Brain pericyte (primary cell): ENCODE measurements at regions not wholly inside any gene's neighbourhood (a gene's known extent, or its start where the extent isn't known, plus 50 kb on each side); places are given as distances from the start of the nearest gene placed in this dataset.

Experiments
- DNase-seq: peaks from one replicate; pipeline ENCODE4 v3.0.0-alpha.2; 2012; ENCODE audit warnings: low read depth, low spot score

- DNase-seq: no peak
Observed at GRCh38 chr16:73605309-73605708, 557.4 kb upstream of the ZFHX3 start.

DNA sequence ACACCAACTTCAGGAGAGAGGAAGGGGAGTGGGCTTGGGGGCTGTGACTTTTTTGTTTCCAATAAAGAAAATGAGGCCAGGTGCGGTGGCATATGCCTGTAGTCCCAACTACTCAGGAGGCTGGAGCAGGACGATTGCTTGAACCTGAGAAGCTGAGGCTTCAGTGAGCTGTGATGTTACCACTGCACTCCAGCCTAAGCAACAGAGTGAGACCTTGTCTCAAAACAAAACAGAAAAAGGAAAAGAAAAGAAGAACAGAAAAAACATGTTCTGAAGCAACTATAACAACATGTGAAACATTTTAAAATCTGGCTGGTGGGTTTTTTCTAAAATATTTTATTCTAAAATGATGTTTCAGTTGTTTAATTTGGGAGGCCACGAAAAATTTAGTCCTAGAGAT is 554.0 kb upstream of the ZFHX3 start:
- no peak for DNase-seq

GRCh38 chr16:73599870-73600269 is 551.9 kb upstream of the ZFHX3 start:
- DNase-seq: no peak

DNA sequence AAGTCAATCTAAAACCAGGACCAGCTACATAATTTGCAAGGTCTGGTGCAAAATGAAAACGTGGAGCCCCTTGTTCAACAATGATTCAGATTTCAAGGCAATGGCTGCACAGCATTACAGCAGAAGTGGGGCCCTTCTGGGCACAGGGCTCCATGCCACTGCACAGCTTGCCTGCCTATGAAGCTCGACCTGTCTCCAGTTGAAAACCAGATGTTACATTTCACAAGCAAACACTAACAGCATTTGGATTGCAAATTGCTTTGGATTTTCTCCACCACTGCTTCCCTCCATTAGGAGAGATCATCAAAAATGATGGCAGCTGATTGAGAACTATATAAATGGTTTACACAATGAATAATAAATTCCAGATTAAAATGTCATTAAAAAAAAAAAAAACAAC is 551.4 kb upstream of the ZFHX3 start:
- no peak for DNase-seq

DNA sequence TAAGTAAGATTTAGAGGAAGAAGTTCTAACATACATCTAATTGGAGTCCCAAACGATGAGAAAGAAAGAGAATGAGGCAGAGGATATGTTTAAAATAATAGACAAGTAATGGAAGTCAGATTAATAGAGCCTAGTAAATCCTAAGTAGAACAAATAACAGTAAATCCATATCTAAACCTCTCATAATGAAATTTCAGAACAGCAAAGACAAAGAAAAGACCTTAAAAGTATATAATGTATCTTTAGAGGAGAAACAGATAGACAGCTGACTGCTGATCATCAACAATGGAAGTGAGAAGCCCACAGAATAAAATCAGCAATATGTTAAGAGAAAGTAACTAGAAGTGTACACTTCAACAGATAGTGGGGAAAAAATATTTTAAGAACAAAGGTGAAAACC is 536.2 kb upstream of the ZFHX3 start:
- DNase-seq: no peak

DNA sequence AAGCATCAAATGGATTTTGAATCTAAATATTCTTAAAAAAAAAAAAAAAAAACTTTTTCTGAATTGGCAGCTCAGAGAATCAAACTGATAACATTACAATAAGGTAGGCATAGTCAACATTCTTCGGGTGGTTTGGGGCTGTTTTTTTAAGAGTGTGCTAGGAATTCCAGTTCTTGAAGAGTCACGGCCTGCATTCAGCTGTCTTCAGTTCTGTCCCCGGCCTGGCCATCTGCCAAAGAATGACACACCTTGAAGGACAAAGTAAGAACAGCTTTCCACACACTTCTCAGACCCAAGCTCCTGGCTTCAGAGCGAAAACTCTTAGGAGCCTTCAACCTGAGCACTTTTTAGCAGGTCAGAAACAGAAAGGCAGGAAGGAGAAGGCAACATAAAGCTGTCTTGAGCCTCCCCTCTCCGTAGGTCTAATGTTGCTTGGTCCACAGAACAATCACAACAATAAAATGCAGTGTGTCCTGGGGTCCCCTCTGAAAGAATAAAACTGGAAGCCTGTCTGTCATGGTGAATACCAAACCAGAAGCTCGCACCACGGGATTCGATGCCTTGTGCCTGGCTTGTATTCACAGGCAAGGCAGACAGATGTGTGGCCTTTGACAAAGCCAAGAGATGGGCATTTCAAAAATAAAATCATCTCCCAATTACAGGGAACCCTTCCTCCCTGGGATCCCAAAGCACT is 524.4 kb upstream of the ZFHX3 start:
- DNase-seq: no peak

GRCh38 chr16:73569266-73569980 is 521.5 kb upstream of the ZFHX3 start:
- no peak for DNase-seq

- no peak for DNase-seq
Observed at GRCh38 chr16:73568769-73569168, 520.8 kb upstream of the ZFHX3 start.

- no peak for DNase-seq
Observed at GRCh38 chr16:73565925-73566324, 518.0 kb upstream of the ZFHX3 start.

DNA sequence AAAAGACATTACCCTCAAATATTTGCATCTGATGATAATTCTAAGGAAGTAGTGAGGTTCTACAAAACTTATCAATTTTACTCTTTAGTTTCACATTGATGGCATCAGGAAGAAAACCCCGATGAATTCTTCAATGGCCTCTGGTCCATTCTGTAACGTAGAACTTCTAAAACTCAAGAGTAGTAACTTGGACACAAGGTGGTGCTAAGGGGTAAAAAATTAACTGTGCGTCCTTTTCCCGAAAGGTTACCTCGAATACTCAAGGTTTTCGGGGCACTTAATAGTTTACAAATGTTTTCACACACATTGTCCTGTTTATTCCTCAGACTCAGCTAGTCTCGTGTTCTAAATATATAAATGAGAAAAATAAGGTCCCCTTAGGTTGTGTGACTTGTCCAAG is 517.3 kb upstream of the ZFHX3 start:
- no peak for DNase-seq

GRCh38 chr16:73563709-73564108 is 515.8 kb upstream of the ZFHX3 start:
- no peak for DNase-seq

DNA sequence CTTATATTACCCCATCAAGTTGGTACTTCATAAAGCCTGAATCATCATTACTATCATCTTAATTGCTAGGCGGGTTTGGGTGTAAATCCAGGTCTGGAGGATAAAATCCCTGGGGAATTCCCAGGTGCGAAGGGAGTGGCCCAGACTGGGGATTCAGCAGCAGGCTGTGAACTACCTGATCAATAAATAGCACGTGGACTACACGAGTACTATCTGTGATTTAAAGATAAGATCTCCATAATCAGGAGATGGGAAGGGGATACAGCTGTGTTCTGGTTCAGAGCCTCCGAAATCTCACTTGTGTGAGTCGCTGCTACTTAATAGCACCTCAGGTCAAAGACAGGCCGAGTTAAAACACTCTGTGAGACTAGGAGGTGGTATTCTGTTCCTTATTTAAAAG is 512.6 kb upstream of the ZFHX3 start:
- no peak for DNase-seq

DNA sequence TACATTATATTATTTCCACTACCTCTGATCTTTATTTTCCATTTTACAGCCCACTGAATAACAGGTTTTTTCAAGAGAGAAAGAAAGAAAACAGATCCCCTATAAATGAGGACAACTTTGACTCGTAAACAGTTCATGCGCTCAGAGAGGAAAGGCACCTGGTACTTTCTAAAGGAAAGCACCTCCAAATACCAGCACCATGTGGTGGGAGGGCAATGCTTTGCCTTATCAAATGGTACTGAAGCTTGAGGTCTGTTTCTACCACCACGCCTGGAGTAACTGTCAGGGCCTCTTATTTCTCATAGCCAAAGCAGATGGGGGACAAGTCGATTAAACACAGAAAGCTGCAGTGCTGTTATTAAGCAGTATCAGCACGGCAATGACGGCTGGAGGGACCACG is 510.3 kb upstream of the ZFHX3 start:
- no peak for DNase-seq

- DNase-seq: no peak
Observed at GRCh38 chr16:73553941-73554660, 506.2 kb upstream of the ZFHX3 start.

- no peak for DNase-seq
Observed at GRCh38 chr16:73549984-73550631, 502.2 kb upstream of the ZFHX3 start.

GRCh38 chr16:73547552-73548403 is 499.9 kb upstream of the ZFHX3 start:
- no peak for DNase-seq

DNA sequence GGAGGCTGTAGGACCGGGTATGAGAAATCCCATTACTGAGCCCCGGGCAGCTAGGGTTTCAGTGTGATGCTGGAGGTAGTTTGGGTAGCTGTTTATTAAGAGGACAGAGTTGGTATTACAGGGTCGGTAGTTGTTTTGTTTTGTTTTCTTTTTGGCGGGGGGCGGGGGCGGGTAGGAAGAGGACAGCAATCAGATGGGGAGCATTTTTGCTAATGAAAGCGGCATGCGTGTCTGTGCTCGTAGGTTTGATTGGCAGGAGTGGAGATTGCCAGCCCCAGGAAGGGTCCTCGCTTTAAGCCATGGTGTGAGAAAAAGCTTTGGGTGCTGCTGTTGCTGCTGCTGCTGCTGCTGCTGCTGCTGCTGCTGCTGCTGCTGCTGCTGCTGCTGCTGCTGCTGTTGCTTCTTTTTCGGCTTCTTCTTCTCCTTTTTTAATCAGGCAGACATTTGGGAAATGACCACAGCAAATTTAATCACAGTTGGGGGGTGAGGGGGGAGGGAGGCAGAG is 498.5 kb upstream of the ZFHX3 start:
- no peak for DNase-seq

DNA sequence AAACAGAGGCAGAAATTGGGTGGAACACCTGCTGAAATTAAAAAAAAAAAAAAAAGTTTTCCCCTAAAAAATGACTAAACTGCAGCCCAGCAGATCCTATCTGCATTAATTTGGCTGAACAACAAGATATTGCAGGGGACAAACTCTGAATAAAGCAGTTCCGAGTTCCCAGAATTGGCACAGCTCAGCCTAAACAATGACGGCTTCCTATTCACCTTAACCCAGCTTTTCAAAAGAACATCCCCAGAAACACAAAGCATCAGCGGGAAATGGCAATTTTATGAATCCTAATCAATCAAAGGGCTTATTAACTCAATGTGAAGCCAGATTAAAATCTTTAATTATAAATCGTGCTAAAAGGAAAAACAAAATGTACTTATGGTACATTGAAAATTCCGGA is 497.8 kb upstream of the ZFHX3 start:
- no peak for DNase-seq

DNA sequence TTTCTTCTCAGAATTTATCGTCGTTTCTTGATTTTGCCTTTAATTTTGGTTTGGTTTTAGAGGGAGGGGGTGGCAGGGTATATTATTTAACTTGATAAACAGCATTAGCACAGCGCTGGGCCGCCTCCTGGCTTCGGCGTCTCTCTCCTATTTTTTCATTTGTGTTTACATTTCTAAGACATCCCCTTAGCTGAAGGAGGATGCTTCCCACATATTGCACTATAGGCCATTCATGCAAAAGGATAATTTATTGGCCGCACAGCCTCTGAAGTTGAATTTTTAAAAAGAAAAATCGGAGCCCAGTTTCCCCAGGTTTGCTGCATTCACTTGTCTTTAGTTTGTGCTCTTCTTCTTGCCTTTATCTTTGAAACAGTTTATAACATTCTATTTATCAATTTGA is 497.4 kb upstream of the ZFHX3 start:
- DNase-seq: no peak

- DNase-seq: no peak
Observed at GRCh38 chr16:73544826-73545225, 496.9 kb upstream of the ZFHX3 start.

GRCh38 chr16:73543970-73544599 is 496.2 kb upstream of the ZFHX3 start:
- DNase-seq: no peak
